AG10803 (cell line): ENCODE measurements at regions not wholly inside any gene's neighbourhood (a gene's known extent, or its start where the extent isn't known, plus 50 kb on each side); places are given as distances from the start of the nearest gene placed in this dataset.

Source experiments
- DNase-seq: peaks from one replicate; pipeline ENCODE4 v3.0.0; 2010; ENCODE audit warnings: low read depth
- H3K4me3 ChIP-seq: 2 replicates; pipeline ENCODE4 v1.5.1; 2011; ENCODE audit warnings: mild to moderate bottlenecking, low read length, control low read depth
- TF ChIP-seq, protein P1 (sequence below): conservative IDR thresholded peaks from 2 replicates; pipeline ENCODE4 v1.5.1; 2011; ENCODE audit warnings: mild to moderate bottlenecking, low read length, control low read depth, inconsistent platforms

DNA sequence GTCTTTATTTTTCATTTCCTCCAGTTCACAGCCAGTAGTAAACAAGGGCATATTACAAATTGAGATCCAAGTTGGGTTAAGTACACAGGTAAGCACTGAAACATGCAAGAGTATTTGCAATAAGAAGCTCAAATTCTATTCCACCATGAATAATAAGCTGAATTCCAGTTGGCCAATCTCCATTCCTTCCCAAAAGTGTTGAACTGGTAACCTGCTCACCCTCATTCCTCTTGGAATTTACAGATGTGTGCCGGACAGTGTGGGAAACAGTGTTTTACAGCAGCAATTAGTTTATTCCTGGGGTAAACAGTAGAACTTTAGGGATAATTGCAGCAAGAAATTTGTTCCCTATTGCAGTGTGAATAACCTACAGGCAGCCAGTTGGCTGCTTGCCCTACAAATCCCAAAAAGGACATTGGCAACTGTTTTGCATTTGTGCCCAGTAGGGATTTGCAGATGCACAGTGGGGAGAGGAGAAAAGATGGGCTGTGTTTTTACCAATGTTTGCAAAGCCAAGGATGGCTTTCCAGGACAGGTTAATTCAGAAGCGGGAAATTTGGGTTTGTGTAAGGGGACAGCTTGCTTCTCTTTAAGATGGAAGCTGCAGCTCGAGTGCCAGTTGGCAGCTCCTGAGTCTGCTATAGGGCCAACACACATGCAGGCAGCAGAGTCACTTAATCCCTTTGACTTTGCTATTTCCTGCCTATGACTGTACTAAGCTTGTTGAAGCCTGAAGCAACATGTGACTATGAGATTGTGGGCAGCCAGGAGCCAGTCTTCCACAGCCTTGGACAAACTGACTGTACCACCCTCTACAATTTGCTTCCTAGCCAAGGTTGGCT, 318.9 kb downstream of the MAP2K6 start:
- TF ChIP-seq, protein P1, sequence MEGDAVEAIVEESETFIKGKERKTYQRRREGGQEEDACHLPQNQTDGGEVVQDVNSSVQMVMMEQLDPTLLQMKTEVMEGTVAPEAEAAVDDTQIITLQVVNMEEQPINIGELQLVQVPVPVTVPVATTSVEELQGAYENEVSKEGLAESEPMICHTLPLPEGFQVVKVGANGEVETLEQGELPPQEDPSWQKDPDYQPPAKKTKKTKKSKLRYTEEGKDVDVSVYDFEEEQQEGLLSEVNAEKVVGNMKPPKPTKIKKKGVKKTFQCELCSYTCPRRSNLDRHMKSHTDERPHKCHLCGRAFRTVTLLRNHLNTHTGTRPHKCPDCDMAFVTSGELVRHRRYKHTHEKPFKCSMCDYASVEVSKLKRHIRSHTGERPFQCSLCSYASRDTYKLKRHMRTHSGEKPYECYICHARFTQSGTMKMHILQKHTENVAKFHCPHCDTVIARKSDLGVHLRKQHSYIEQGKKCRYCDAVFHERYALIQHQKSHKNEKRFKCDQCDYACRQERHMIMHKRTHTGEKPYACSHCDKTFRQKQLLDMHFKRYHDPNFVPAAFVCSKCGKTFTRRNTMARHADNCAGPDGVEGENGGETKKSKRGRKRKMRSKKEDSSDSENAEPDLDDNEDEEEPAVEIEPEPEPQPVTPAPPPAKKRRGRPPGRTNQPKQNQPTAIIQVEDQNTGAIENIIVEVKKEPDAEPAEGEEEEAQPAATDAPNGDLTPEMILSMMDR: no peak
- H3K4me3 ChIP-seq: no peak overlapping the region
- DNase-seq: peak; percentile 83

DNA sequence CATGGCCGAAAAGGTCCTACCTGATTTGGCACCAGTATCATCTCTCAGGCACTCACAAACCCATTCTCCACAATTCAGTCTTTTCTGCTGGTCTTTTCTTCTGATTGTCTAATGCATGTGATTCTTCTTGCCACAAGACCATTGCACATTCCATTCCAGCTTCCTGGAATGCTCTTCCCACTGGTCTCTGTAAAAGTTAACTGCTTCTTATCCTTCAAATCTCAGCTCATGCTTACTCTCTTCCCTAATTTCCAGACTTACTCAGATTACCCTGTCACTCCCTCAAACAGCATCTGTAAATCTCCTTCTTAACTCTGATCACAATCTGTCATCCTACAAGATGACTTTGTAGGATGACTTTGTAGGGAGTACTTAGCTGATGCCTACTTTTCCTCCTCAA, 320.2 kb downstream of the MAP2K6 start:
- H3K4me3 ChIP-seq: no peak overlapping the region
- TF ChIP-seq, protein P1: no peak
- peak; percentile 42 for DNase-seq

DNA sequence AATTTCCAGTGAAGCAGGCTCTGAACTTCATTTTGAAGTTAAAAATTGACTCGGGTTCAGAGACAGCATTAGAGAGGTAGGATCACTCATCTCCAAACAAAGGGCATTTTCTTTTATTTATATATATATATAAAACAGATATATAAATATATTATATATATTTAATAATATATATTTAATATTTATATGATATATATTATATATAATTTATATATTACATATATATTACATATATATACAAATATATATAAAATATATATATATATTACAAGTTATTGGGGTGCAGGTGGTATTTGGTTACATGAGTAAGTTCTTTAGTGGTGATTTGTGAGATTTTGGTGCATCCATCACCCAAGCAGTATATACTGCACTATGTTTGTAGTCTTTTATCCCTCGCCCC, 320.8 kb downstream of the MAP2K6 start:
- no peak overlapping the region for H3K4me3 ChIP-seq
- no peak for DNase-seq
- TF ChIP-seq, protein P1: no peak

DNA sequence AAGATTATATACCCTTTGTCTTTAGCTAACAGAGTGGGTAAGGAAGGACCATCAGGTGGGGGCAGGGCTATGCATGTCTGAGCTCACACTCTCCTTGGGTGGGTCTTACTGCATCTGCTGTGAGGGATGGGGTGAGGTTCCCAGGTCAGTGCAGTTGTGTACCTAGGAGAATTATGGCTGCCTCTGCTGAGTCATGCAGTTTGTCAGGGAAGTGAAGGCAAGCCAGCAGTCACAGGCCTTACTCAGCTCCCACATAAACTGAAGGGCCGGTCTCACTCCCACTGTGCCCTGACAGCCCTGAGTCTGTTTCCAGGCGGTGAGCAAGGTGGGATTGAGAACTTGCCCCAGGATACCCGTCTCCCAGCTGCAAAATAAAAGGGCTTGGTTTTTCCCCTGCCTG, 328.6 kb downstream of the MAP2K6 start:
- no peak overlapping the region for H3K4me3 ChIP-seq
- DNase-seq: no peak
- TF ChIP-seq, protein P1: no peak

GRCh38 chr17:69744512-69745070, 330.1 kb downstream of the MAP2K6 start:
- DNase-seq: no peak
- TF ChIP-seq, protein P1: no peak
- no peak overlapping the region for H3K4me3 ChIP-seq

GRCh38 chr17:69749911-69750310, 325.1 kb upstream of the KCNJ16 start:
- no peak overlapping the region for H3K4me3 ChIP-seq
- no peak for DNase-seq
- TF ChIP-seq, protein P1: no peak
